OCI-LY1 (cell line): ENCODE measurements at regions not wholly inside any gene's neighbourhood (a gene's known extent, or its start where the extent isn't known, plus 50 kb on each side); places are given as distances from the start of the nearest gene placed in this dataset.

Experiments
- H2AFZ ChIP-seq: fragments of 200-600 bp; sonication (generic), shearing (Covaris generic); 2 replicates; pipeline ENCODE4 v1.6.0; 2014; ENCODE audit warnings: antibody characterized with exemption, mild to moderate bottlenecking, low read length
- H3F3A ChIP-seq: fragments of 200-600 bp; sonication (generic), shearing (Covaris generic); 2 replicates; pipeline ENCODE4 v1.6.0; 2014; ENCODE audit warnings: mild to moderate bottlenecking, antibody characterized with exemption, low read length, moderate library complexity; ENCODE audit not compliant: insufficient read depth
- H3K27ac ChIP-seq: fragments of 200-600 bp; sonication (generic); 2 replicates; pipeline ENCODE4 v1.5.1; 2014; ENCODE audit warnings: low read length, mixed run types, mild to moderate bottlenecking, low read depth; ENCODE audit not compliant: poor library complexity, severe bottlenecking
- H3K27me3 ChIP-seq: fragments of 200-600 bp; sonication (generic); 2 replicates; pipeline ENCODE4 v1.6.0; 2014; ENCODE audit warnings: antibody characterized with exemption, mild to moderate bottlenecking, low read length, moderate library complexity; ENCODE audit not compliant: insufficient read depth
- H3K36me3 ChIP-seq: fragments of 200-600 bp; sonication (generic); 2 replicates; pipeline ENCODE4 v1.6.1; 2014; ENCODE audit warnings: mild to moderate bottlenecking, antibody characterized with exemption, low read length, moderate library complexity, mixed read lengths; ENCODE audit not compliant: insufficient read depth
- H3K4me1 ChIP-seq: fragments of 200-600 bp; sonication (generic); 2 replicates; pipeline ENCODE4 v1.5.1; 2014; ENCODE audit warnings: mild to moderate bottlenecking, low read length, moderate library complexity; ENCODE audit not compliant: insufficient read depth, severe bottlenecking
- H3K4me2 ChIP-seq: fragments of 200-600 bp; sonication (generic), shearing (Covaris generic); 2 replicates; pipeline ENCODE4 v1.6.1; 2014; ENCODE audit warnings: low read length
- H3K4me3 ChIP-seq: fragments of 200-600 bp; sonication (generic); 2 replicates; pipeline ENCODE4 v1.5.1; 2014; ENCODE audit warnings: low read length, low read depth, mild to moderate bottlenecking, mixed read lengths; ENCODE audit not compliant: poor library complexity, severe bottlenecking
- H3K79me2 ChIP-seq: fragments of 200-600 bp; shearing (Covaris generic); 2 replicates; pipeline ENCODE4 v1.6.1; 2016; ENCODE audit warnings: mixed run types, low read length, mixed read lengths; ENCODE audit not compliant: insufficient read depth
- H3K9ac ChIP-seq: fragments of 200-600 bp; sonication (generic), shearing (Covaris generic); 2 replicates; pipeline ENCODE4 v1.6.1; 2014; ENCODE audit warnings: mild to moderate bottlenecking, low read length, mixed read lengths
- H3K9me2 ChIP-seq: fragments of 200-600 bp; sonication (generic), shearing (Covaris generic); 2 replicates; pipeline ENCODE4 v1.6.1; 2014; ENCODE audit warnings: low read depth, mild to moderate bottlenecking, low read length, mixed read lengths
- H3K9me3 ChIP-seq: fragments of 200-600 bp; shearing (Covaris generic); 2 replicates; pipeline ENCODE4 v1.6.1; 2014; ENCODE audit warnings: low read length, mixed read lengths
- H4K20me1 ChIP-seq: fragments of 200-600 bp; sonication (generic), shearing (Covaris generic); 2 replicates; pipeline ENCODE4 v1.6.0; 2016; ENCODE audit warnings: mild to moderate bottlenecking, low read length; ENCODE audit not compliant: insufficient read depth
- EZH2 ChIP-seq: fragments of 200-600 bp; sonication (generic), shearing (Covaris generic); IDR thresholded peaks from 2 replicates; pipeline ENCODE4 v1.8.0; 2017; ENCODE audit warnings: borderline replicate concordance, mixed run types, mild to moderate bottlenecking, antibody characterized with exemption, low read length, moderate library complexity, mixed read lengths
- TF ChIP-seq, protein P1 (sequence below): fragments of 200-600 bp; sonication (generic), shearing (Covaris generic); IDR thresholded peaks from 2 replicates; pipeline ENCODE4 v1.5.1; 2017; ENCODE audit warnings: mild to moderate bottlenecking, antibody characterized with exemption, low read length, moderate library complexity, mixed read lengths

DNA sequence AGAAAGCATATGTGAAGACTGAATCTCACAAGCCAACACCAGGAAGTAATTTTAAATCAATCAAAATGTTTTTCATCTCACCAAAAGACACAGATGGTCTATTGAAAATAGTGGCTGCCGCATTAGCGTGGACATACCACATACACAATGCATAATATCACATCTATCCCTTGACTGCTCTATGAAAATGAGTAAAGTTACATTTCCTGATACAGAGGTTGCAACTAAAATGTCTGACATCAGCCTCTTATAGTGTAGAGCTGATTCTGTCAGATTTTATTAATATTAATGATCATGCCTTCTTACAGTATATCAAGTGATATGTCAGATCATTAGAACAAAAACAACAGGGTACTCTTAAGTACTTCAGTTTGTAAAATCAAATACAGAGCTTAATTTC lies 339.8 kb upstream of the EPHA7 start:
- Histone ChIP-seq H3K36me3 (no peaks in the 10 kb centered on the region), H3F3A (no peaks in the 10 kb centered on the region), H3K27ac (no peak overlapping the region), H3K4me3 (no peak overlapping the region), H4K20me1 (no peaks in the 10 kb centered on the region), H3K9me3 (no peaks in the 10 kb centered on the region), H3K4me2 (no peak overlapping the region), H3K4me1 (no peaks in the 10 kb centered on the region), H3K27me3 (no peaks in the 10 kb centered on the region), H3K9ac (no peak overlapping the region), H2AFZ (no peak overlapping the region), H3K9me2 (no peaks in the 10 kb centered on the region), H3K79me2 (no peaks in the 10 kb centered on the region)
- TF ChIP-seq EZH2, result no peak
- TF ChIP-seq, protein P1, sequence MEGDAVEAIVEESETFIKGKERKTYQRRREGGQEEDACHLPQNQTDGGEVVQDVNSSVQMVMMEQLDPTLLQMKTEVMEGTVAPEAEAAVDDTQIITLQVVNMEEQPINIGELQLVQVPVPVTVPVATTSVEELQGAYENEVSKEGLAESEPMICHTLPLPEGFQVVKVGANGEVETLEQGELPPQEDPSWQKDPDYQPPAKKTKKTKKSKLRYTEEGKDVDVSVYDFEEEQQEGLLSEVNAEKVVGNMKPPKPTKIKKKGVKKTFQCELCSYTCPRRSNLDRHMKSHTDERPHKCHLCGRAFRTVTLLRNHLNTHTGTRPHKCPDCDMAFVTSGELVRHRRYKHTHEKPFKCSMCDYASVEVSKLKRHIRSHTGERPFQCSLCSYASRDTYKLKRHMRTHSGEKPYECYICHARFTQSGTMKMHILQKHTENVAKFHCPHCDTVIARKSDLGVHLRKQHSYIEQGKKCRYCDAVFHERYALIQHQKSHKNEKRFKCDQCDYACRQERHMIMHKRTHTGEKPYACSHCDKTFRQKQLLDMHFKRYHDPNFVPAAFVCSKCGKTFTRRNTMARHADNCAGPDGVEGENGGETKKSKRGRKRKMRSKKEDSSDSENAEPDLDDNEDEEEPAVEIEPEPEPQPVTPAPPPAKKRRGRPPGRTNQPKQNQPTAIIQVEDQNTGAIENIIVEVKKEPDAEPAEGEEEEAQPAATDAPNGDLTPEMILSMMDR, result no peak

DNA sequence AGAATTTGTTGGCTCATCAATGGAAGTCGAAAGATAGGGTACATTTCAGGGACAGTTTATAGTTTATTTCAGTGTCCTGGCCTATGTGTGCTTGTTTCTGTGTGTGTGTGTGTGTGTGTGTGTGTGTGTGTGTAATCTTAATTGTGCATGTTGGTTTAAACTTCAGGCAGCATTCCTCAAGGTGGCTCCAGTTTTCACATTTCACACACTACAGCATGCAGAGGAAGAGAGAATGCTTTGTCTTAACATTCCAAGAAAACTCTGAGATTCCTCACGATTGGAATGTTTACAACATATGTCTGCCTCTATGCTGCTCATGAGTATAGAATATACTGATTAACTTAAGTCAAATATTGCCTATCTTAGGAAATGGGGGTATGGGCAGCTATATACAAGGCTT lies 332.6 kb upstream of the EPHA7 start:
- Histone ChIP-seq H3K4me1 (no peaks in the 10 kb centered on the region), H3K9me3 (no peaks in the 10 kb centered on the region), H3K36me3 (no peaks in the 10 kb centered on the region), H3K4me2 (no peak overlapping the region), H3K9ac (no peak overlapping the region), H3K27ac (no peak overlapping the region), H4K20me1 (no peaks in the 10 kb centered on the region), H3K9me2 (no peaks in the 10 kb centered on the region), H2AFZ (no peak overlapping the region), H3K27me3 (no peaks in the 10 kb centered on the region), H3K4me3 (no peak overlapping the region), H3K79me2 (no peaks in the 10 kb centered on the region), H3F3A (no peaks in the 10 kb centered on the region)
- TF ChIP-seq, protein P1, result no peak
- TF ChIP-seq EZH2, result no peak

DNA sequence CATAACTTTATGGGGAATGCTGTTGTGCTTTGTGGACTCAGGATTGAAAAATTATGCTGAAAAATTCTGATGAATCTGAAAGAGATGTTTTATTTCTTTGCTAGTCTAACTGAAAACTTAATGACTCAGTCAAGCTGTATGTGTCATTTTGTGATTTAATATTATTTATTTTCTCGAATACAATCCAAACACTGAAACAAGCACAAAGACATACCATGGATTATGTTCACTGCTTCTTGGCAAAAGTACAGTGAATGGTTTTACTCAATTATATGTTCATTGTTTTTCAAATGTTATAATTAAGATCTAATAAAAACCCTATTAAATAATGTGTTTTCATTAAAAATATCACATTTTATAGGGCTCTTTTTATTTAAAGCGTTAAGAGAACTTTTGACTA lies 330.6 kb upstream of the EPHA7 start:
- Histone ChIP-seq H3K4me2 (no peak overlapping the region), H3K9me2 (no peaks in the 10 kb centered on the region), H3K27ac (no peak overlapping the region), H2AFZ (no peak overlapping the region), H3K9me3 (no peaks in the 10 kb centered on the region), H3F3A (no peaks in the 10 kb centered on the region), H3K27me3 (no peaks in the 10 kb centered on the region), H3K36me3 (no peaks in the 10 kb centered on the region), H3K79me2 (no peaks in the 10 kb centered on the region), H3K4me3 (no peak overlapping the region), H3K4me1 (no peaks in the 10 kb centered on the region), H4K20me1 (no peaks in the 10 kb centered on the region), H3K9ac (no peak overlapping the region)
- TF ChIP-seq EZH2, result no peak
- TF ChIP-seq, protein P1, result no peak
